ENCODE measurements at regions not wholly inside any gene's neighbourhood (a gene's known extent, or its start where the extent isn't known, plus 50 kb on each side); places are given as distances from the start of the nearest gene placed in this dataset.

- no peak overlapping the region for H3K4ac ChIP-seq (ENCODE audit: low read depth, low read length)
- H2BK15ac ChIP-seq (ENCODE audit: low read depth, low read length), result no peak overlapping the region
- no TSS peak for BruUV-seq (replicated peaks)
- H3K4me3 ChIP-seq (ENCODE audit: insufficient read depth, low read depth, low read length), result no peak overlapping the region
- H3K27me3 ChIP-seq (ENCODE audit: control insufficient read depth, insufficient read depth, low read length), result peaks cover 46% of the 10 kb centered on the region
- no peak overlapping the region for H3K27ac ChIP-seq (ENCODE audit: insufficient read depth, low read length)
- POLR2A ChIA-PET (ENCODE audit: unreplicated experiment), result no interaction called here
- intact Hi-C loops (cut with micrococcal nuclease), result no loop called here
- no peak overlapping the region for H2AFZ ChIP-seq (replicated peaks; ENCODE audit: low read length, poor library complexity)
- no peaks in the 10 kb centered on the region; the same call in 1 of the 2 replicates for H3K9me3 ChIP-seq (ENCODE audit: control insufficient read depth, insufficient read depth, low read length)
- H3K23ac ChIP-seq (ENCODE audit: low read depth, low read length), result no peak overlapping the region
- no peak for DNase-seq
- H2AK9ac ChIP-seq (replicated peaks; ENCODE audit: low read depth, low read length, poor library complexity), result no peak overlapping the region
- dilution Hi-C loops (cut with HindIII; ENCODE audit: low sequenced_read_pairs, unreplicated experiment), result no loop called here
- no peak overlapping the region for H3K56ac ChIP-seq (ENCODE audit: extremely low read depth, insufficient read depth, low read length)
- no peak for TF ChIP-seq FOS (IDR thresholded peaks at IDR 0.05; ENCODE audit: low read depth, low read length)
- no peak for TF ChIP-seq NFE2L2 (IDR thresholded peaks at IDR 0.05; ENCODE audit: low read depth, low read length)
- no peak for TF ChIP-seq CEBPB (IDR thresholded peaks at IDR 0.05; ENCODE audit: low read depth, low read length)
- no peak for TF ChIP-seq RCOR1 (IDR thresholded peaks at IDR 0.05; ENCODE audit: insufficient replicate concordance, low read length)
- TF ChIP-seq CHD1 (IDR thresholded peaks at IDR 0.05; ENCODE audit: low read depth, low read length), result no peak
- no peak for TF ChIP-seq POLR2A (IDR thresholded peaks at IDR 0.05; ENCODE audit: low read depth, low read length)
- no peak for TF ChIP-seq RFX5 (IDR thresholded peaks at IDR 0.05; ENCODE audit: low read depth, low read length)
- TF ChIP-seq CTCF (conservative IDR thresholded peaks at IDR 0.05; ENCODE audit: low read depth, low read length), result no peak
- TF ChIP-seq USF2 (IDR thresholded peaks at IDR 0.05; ENCODE audit: low read depth, low read length), result no peak
- TF ChIP-seq RAD21 (IDR thresholded peaks at IDR 0.05; ENCODE audit: low read length), result no peak
- no peak for TF ChIP-seq MAFK (IDR thresholded peaks at IDR 0.05; ENCODE audit: low read depth, low read length)
- TF ChIP-seq MAZ (IDR thresholded peaks at IDR 0.05; ENCODE audit: borderline replicate concordance, low read depth, low read length), result no peak
- no peak for TF ChIP-seq MXI1 (IDR thresholded peaks at IDR 0.05; ENCODE audit: borderline replicate concordance, low read depth, low read length)
- no peaks in the 10 kb centered on the region for H3K4me1 ChIP-seq (ENCODE audit: control insufficient read depth, insufficient read depth, low read length)
- no peak overlapping the region for H2BK20ac ChIP-seq (ENCODE audit: low read depth, low read length)
- H3K9ac ChIP-seq (ENCODE audit: low read depth, low read length), result no peak overlapping the region
- no peaks in the 10 kb centered on the region for H4K20me1 ChIP-seq (ENCODE audit: insufficient read depth, low read length)
- H4K5ac ChIP-seq (ENCODE audit: low read depth, low read length), result no peak overlapping the region
- H2AK5ac ChIP-seq (ENCODE audit: low read depth, low read length), result no peak overlapping the region
- no peaks in the 10 kb centered on the region for H3K36me3 ChIP-seq (ENCODE audit: control insufficient read depth, insufficient read depth, low read length)
- no peak overlapping the region for H2BK5ac ChIP-seq (ENCODE audit: low read depth, low read length, poor library complexity, severe bottlenecking)
- H3K4me2 ChIP-seq (ENCODE audit: low read depth, low read length), result no peak overlapping the region
- H4K8ac ChIP-seq (ENCODE audit: low read depth in 2 of 2, low read length in 2 of 2), result no peak overlapping the region
- no peak for ATAC-seq (ENCODE audit: low read depth)
- 55% methylated on average over 2 of the region's 14 CpGs; no CpG with 5 or more reads in 1 of the 2 experiments for WGBS, 2 experiments (ENCODE audit: extremely low coverage in 2 of 2, insufficient read length in 1 of 2)
- CTCF ChIA-PET, result no interaction called here
- no peaks in the 10 kb centered on the region; the same call in 1 of the 2 replicates for H3K9me1 ChIP-seq (ENCODE audit: insufficient read depth, low read length)
- H3K14ac ChIP-seq (replicated peaks; ENCODE audit: low read depth, low read length), result no peak overlapping the region
- no peak overlapping the region for H4K91ac ChIP-seq (ENCODE audit: insufficient read depth, low read depth, low read length)
- in situ Hi-C loops (cut with MboI; ENCODE audit: low sequenced_read_pairs), result no loop called here
- no peaks in the 10 kb centered on the region for H3K79me1 ChIP-seq (ENCODE audit: low read depth in 1 of 2, low read length in 2 of 2)
- no peak overlapping the region for H3K18ac ChIP-seq (ENCODE audit: low read depth, low read length)
- no peak overlapping the region for H2BK120ac ChIP-seq (ENCODE audit: low read depth, low read length)
These were observed 63.1 kb upstream of the SLC2A1 start for GRCh38 chr1:43021547-43022474.
